ENCODE measurements at regions not wholly inside any gene's neighbourhood (a gene's known extent, or its start where the extent isn't known, plus 50 kb on each side); places are given as distances from the start of the nearest gene placed in this dataset.

DNA sequence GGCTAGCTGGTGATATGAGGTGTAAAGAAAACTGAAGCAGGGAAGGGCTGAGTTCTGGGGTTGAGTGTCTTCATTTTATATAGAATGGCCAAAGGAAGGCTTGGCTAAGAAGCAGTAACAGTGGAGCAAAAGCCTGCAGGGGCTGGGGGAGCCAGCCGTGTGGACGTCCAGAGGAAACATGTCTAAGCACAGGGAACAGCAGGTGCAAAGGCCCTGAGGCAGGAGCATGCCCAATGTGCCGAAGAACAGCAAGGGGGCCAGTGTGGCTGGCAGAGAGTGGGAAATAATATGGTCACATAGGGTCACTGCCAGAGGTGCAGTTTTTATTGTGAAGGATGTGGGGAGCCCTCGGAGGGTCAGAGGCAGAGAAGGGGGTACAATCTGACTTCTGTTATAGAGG, 60.5 kb upstream of the KCNG1 start:
- no peak for DNase-seq (ENCODE audit: low spot score)
- H3K27ac Mint-ChIP-seq, result peak overlapping the region; percentile 16
- peaks cover 6% of the 10 kb centered on the region for H3K27me3 Mint-ChIP-seq (ENCODE audit: insufficient read depth, low read depth)
- H4K20me1 ChIP-seq (ENCODE audit: low read depth), result no peaks in the 10 kb centered on the region
- H3K79me2 ChIP-seq (ENCODE audit: low read depth), result no peaks in the 10 kb centered on the region
- H3K9me3 Mint-ChIP-seq, result no peaks in the 10 kb centered on the region
- no peaks in the 10 kb centered on the region for H3K36me3 Mint-ChIP-seq
- peaks cover 62% of the 10 kb centered on the region for H3K4me1 Mint-ChIP-seq
- peaks cover 24% of the 10 kb centered on the region for H3K4me1 ChIP-seq
- no peaks in the 10 kb centered on the region for H3K36me3 ChIP-seq
- H3K4me2 ChIP-seq, result no peak overlapping the region
- no peak overlapping the region for H3K4me3 ChIP-seq
- no peak overlapping the region for H2AFZ ChIP-seq (replicated peaks)
- TF ChIP-seq EZH2 (IDR thresholded peaks at IDR 0.05) (no peak), EZH2phosphoT487 (IDR thresholded peaks at IDR 0.05) (no peak)
- TF ChIP-seq, protein P1, sequence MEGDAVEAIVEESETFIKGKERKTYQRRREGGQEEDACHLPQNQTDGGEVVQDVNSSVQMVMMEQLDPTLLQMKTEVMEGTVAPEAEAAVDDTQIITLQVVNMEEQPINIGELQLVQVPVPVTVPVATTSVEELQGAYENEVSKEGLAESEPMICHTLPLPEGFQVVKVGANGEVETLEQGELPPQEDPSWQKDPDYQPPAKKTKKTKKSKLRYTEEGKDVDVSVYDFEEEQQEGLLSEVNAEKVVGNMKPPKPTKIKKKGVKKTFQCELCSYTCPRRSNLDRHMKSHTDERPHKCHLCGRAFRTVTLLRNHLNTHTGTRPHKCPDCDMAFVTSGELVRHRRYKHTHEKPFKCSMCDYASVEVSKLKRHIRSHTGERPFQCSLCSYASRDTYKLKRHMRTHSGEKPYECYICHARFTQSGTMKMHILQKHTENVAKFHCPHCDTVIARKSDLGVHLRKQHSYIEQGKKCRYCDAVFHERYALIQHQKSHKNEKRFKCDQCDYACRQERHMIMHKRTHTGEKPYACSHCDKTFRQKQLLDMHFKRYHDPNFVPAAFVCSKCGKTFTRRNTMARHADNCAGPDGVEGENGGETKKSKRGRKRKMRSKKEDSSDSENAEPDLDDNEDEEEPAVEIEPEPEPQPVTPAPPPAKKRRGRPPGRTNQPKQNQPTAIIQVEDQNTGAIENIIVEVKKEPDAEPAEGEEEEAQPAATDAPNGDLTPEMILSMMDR (IDR thresholded peaks at IDR 0.05), result no peak
- peaks cover 21% of the 10 kb centered on the region for H3F3A ChIP-seq (ENCODE audit: low read depth)
- H3K27me3 ChIP-seq, result no peaks in the 10 kb centered on the region
- H3K9me3 ChIP-seq (ENCODE audit: low read depth), result no peaks in the 10 kb centered on the region
- H3K27ac ChIP-seq, result no peak overlapping the region
- H3K9ac ChIP-seq, result no peak overlapping the region
- peak overlapping the region; percentile 45 for H3K4me3 Mint-ChIP-seq

DNA sequence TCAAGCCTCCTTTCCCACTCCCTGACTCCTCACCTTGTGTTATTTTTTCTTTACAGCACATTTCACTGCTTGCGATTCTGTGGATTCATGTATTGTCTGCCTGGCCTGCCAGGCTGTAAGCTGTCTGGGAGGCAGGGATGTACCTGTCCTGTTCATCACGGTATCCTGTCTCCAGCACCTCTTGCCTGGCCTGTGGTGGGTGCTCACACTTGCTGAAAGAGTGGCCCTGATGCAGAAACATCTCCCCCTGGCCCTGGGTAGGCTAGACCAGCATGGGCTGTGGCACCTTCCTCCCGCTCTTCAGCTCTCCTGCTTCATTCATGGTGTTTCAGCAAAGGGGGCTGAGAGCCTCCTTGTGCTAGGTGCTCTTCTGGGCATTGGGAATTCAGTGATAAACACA, 60.1 kb upstream of the KCNG1 start:
- no peak overlapping the region for H3K27ac ChIP-seq
- no peak overlapping the region for H3K4me3 Mint-ChIP-seq
- no peak overlapping the region for H2AFZ ChIP-seq (replicated peaks)
- no peak for TF ChIP-seq EZH2phosphoT487 (IDR thresholded peaks at IDR 0.05)
- TF ChIP-seq, protein P1 (IDR thresholded peaks at IDR 0.05), result no peak
- no peak for TF ChIP-seq EZH2 (IDR thresholded peaks at IDR 0.05)
- no peaks in the 10 kb centered on the region for H3K36me3 Mint-ChIP-seq
- H3K4me3 ChIP-seq, result no peak overlapping the region
- peaks cover 6% of the 10 kb centered on the region for H3K27me3 Mint-ChIP-seq (ENCODE audit: insufficient read depth, low read depth)
- no peak for DNase-seq (ENCODE audit: low spot score)
- H3K9ac ChIP-seq, result no peak overlapping the region
- H3K9me3 Mint-ChIP-seq, result no peaks in the 10 kb centered on the region
- peaks cover 64% of the 10 kb centered on the region for H3K4me1 Mint-ChIP-seq
- H3K9me3 ChIP-seq (ENCODE audit: low read depth), result no peaks in the 10 kb centered on the region
- H3K79me2 ChIP-seq (ENCODE audit: low read depth), result no peaks in the 10 kb centered on the region
- peak overlapping the region; percentile 16 for H3K27ac Mint-ChIP-seq
- peaks cover 19% of the 10 kb centered on the region for H3F3A ChIP-seq (ENCODE audit: low read depth)
- no peaks in the 10 kb centered on the region for H4K20me1 ChIP-seq (ENCODE audit: low read depth)
- peaks cover 23% of the 10 kb centered on the region for H3K4me1 ChIP-seq
- H3K36me3 ChIP-seq, result no peaks in the 10 kb centered on the region
- no peak overlapping the region for H3K4me2 ChIP-seq
- no peaks in the 10 kb centered on the region for H3K27me3 ChIP-seq

DNA sequence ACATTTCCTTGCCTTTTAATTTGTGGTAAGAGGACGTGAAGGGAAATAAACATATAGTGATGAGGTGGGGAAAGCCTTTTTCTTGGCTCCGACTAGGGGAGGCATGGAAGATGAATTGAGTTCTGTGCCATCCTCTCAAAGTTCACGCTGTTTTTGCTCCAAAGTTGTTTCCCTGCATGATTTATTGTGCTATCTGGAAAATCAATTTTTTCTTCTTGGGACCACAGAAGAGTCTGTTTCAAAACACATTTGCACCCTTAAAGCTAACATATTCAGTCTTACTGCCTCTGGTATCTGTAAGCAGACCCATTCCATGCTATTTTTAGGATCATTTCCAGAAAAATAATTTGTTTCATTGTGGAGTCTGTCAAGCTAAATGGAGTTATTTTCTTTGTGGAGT, 57.6 kb upstream of the KCNG1 start:
- Histone ChIP-seq H3K4me3 (no peak overlapping the region), H3K36me3 (no peaks in the 10 kb centered on the region), H4K20me1 (ENCODE audit: low read depth) (no peaks in the 10 kb centered on the region), H3K9ac (no peak overlapping the region), H2AFZ (replicated peaks) (no peak overlapping the region), H3F3A (ENCODE audit: low read depth) (peaks cover 5% of the 10 kb centered on the region), H3K79me2 (ENCODE audit: low read depth) (no peaks in the 10 kb centered on the region), H3K27me3 (no peaks in the 10 kb centered on the region), H3K27ac (no peak overlapping the region), H3K4me1 (peaks cover 9% of the 10 kb centered on the region), H3K9me3 (ENCODE audit: low read depth) (no peaks in the 10 kb centered on the region), H3K4me2 (no peak overlapping the region)
- H3K27me3 Mint-ChIP-seq (ENCODE audit: insufficient read depth, low read depth), result peaks cover 8% of the 10 kb centered on the region
- TF ChIP-seq EZH2phosphoT487 (IDR thresholded peaks at IDR 0.05), result no peak
- no peak for TF ChIP-seq EZH2 (IDR thresholded peaks at IDR 0.05)
- TF ChIP-seq, protein P1 (IDR thresholded peaks at IDR 0.05), result no peak
- no peak for DNase-seq (ENCODE audit: low spot score)
- no peaks in the 10 kb centered on the region for H3K36me3 Mint-ChIP-seq
- no peak overlapping the region for H3K4me3 Mint-ChIP-seq
- no peak overlapping the region for H3K27ac Mint-ChIP-seq
- H3K4me1 Mint-ChIP-seq, result peaks cover 67% of the 10 kb centered on the region
- no peaks in the 10 kb centered on the region for H3K9me3 Mint-ChIP-seq
